Ovary (tissue), 7 donors: ENCODE measurements at regions not wholly inside any gene's neighbourhood (a gene's known extent, or its start where the extent isn't known, plus 50 kb on each side); places are given as distances from the start of the nearest gene placed in this dataset.

ENCODE experiments used
- DNase-seq, 5 donors: peaks; one replicate each; pipeline ENCODE4 v3.0.0-alpha.2; 2019 to 2020
- H3K27ac ChIP-seq, 2 donors: fragments of 200-600 bp; one replicate each; pipeline versions ENCODE4 v1.5.1 to v1.8.0; 2019 to 2022
- H3K27me3 ChIP-seq: fragments of 200-600 bp; one replicate; pipeline ENCODE4 v1.8.0; 2022
- H3K36me3 ChIP-seq: fragments of 200-600 bp; sonication (generic); one replicate; pipeline ENCODE4 v1.5.1; 2019
- H3K4me1 ChIP-seq: one replicate; pipeline ENCODE4 v1.8.1; 2013; ENCODE audit warnings: mild to moderate bottlenecking, moderate library complexity; ENCODE audit not compliant: insufficient read depth
- H3K4me3 ChIP-seq: fragments of 200-600 bp; sonication (generic); one replicate; pipeline ENCODE4 v1.5.1; 2017
- H3K9me3 ChIP-seq, 2 donors: fragments of 200-600 bp in 1 of 2; sonication (generic) in 1 of 2; one replicate each; pipeline versions ENCODE4 v1.5.1 to v1.8.1; 2013 to 2019; ENCODE audit warnings: mild to moderate bottlenecking in 1 of 2, moderate library complexity in 1 of 2
- CTCF ChIP-seq, 3 donors: fragments of 450-650 bp in 2 of 3; fragments of 200-600 bp in 1 of 3; IDR thresholded peaks; one replicate each; pipeline versions ENCODE4 v1.5.1 to v1.8.0; 2016 to 2022; ENCODE audit warnings: antibody characterized with exemption in 3 of 3, mild to moderate bottlenecking in 1 of 3
- EP300 ChIP-seq: sonication (generic); formaldehyde crosslinking; IDR thresholded peaks from one replicate; pipeline ENCODE4 v1.6.1; 2017; ENCODE audit warnings: antibody characterized with exemption
- POLR2A ChIP-seq: fragments of 450-650 bp; IDR thresholded peaks from one replicate; pipeline ENCODE4 v1.6.1; 2017; ENCODE audit warnings: antibody characterized with exemption, mild to moderate bottlenecking, moderate library complexity
- WGBS, 3 donors: extraction: QIAGEN DNeasy Blood & Tissue Kit in 1 of 3; methylation state at CpG; one replicate each; pipeline versions ENCODE4 v1.1.5 to v1.1.7; 2013 to 2017; 5-methylcytosine and 5-hydroxymethylcytosine counted together
- intact Hi-C, 4 donors: fragments of 100-400 bp; cut with DNase I; formaldehyde crosslinking; loops; one replicate each; pipeline versions ENCODE4 v1.11.0 to v1.15.1; 2022 to 2023
- donor health status: DM: no; HTN: no; CAD: no; lungs with moderate emphysema.
- donor health status: DM: no; HTN: no; CAD: no.
- donor health status: Bipolar disorder and iron deficiency.
- donor health status: DM: no; HTN: no; CAD: no.
- donor health status: DM: yes; HTN: yes; CAD: no.

- intact Hi-C loops: no loop called here
- TF ChIP-seq CTCF (IDR thresholded peaks at IDR 0.05): no peak
- TF ChIP-seq POLR2A: no peak
- no peak for TF ChIP-seq EP300
- H3K4me3 ChIP-seq: no peak overlapping the region
- H3K4me1 ChIP-seq: no peaks in the 10 kb centered on the region
- H3K27ac ChIP-seq: no peak overlapping the region
- no peaks in the 10 kb centered on the region for H3K9me3 ChIP-seq
- H3K36me3 ChIP-seq: no peaks in the 10 kb centered on the region
- DNase-seq: no peak
- H3K27me3 ChIP-seq: no peaks in the 10 kb centered on the region
- WGBS, 3 donors: 95 to 99% (median 96%) methylated on average over 1 of the region's 1 CpG
Measured at GRCh38 chr5:93964421-93964820, 223.0 kb upstream of the POU5F2 start.

- intact Hi-C loops: no loop called here
- Histone ChIP-seq H3K4me3 (no peak overlapping the region), H3K4me1 (no peaks in the 10 kb centered on the region), H3K36me3 (no peaks in the 10 kb centered on the region), H3K27ac (no peak overlapping the region), H3K9me3 (no peaks in the 10 kb centered on the region), H3K27me3 (no peaks in the 10 kb centered on the region)
- DNase-seq: no peak
- TF ChIP-seq POLR2A (no peak), CTCF (IDR thresholded peaks at IDR 0.05) (no peak), EP300 (no peak)
- WGBS, 3 donors: 93 to 99% (median 94%) methylated on average over 3 of the region's 3 CpGs
Measured at GRCh38 chr5:93960042-93960441, 218.6 kb upstream of the POU5F2 start.

GRCh38 chr5:93956006-93956405, 214.6 kb upstream of the POU5F2 start:
- H3K9me3 ChIP-seq: no peaks in the 10 kb centered on the region
- no peak overlapping the region for H3K4me3 ChIP-seq
- TF ChIP-seq CTCF (IDR thresholded peaks at IDR 0.05) (no peak), EP300 (no peak), POLR2A (no peak)
- H3K36me3 ChIP-seq: no peaks in the 10 kb centered on the region
- no peak for DNase-seq
- H3K27me3 ChIP-seq: no peaks in the 10 kb centered on the region
- WGBS, 3 donors: 96 to 100% (median 100%) methylated on average over 2 of the region's 2 CpGs
- no peaks in the 10 kb centered on the region for H3K4me1 ChIP-seq
- no peak overlapping the region for H3K27ac ChIP-seq
- intact Hi-C loops: no loop called here

GRCh38 chr5:93954421-93955069, 213.1 kb upstream of the POU5F2 start:
- intact Hi-C loops: no loop called here
- H3K9me3 ChIP-seq: no peaks in the 10 kb centered on the region
- 93 to 95% (median 94%) methylated on average over 5 of the region's 5 CpGs for WGBS, 3 donors

More at GRCh38 chr5:93954421-93955069, 213.1 kb upstream of the POU5F2 start:
- H3K27me3 ChIP-seq: no peaks in the 10 kb centered on the region
- no peak overlapping the region for H3K27ac ChIP-seq
- no peak for TF ChIP-seq EP300
- TF ChIP-seq POLR2A: no peak
- TF ChIP-seq CTCF (IDR thresholded peaks at IDR 0.05): no peak
- H3K36me3 ChIP-seq: no peaks in the 10 kb centered on the region
- DNase-seq: no peak
- no peaks in the 10 kb centered on the region for H3K4me1 ChIP-seq
- H3K4me3 ChIP-seq: no peak overlapping the region
